ENCODE measurements at regions not wholly inside any gene's neighbourhood (a gene's known extent, or its start where the extent isn't known, plus 50 kb on each side); places are given as distances from the start of the nearest gene placed in this dataset.
A peak's percentile ranks its signal among the peaks of the same experiment; 100 is the strongest.
"Not testable (repeated sequence)": the region's sequence is repeated elsewhere in the genome, so short reads cannot be mapped to it uniquely, and the experiment has no call there.

- H3K9me3 Mint-ChIP-seq; H3K36me3 Mint-ChIP-seq (ENCODE audit: low read depth); H3K9ac ChIP-seq (ENCODE audit: extremely low read depth, low read length, poor library complexity, severe bottlenecking); H3K4me1 Mint-ChIP-seq; H3K4me3 ChIP-seq (ENCODE audit: low read length); H3K4me1 ChIP-seq (ENCODE audit: control insufficient read depth, insufficient read depth, low read length); H3K9me3 ChIP-seq (ENCODE audit: control insufficient read depth, low read length); H3K27me3 Mint-ChIP-seq (ENCODE audit: insufficient read depth); H3K27ac Mint-ChIP-seq; H3K27me3 ChIP-seq (ENCODE audit: control insufficient read depth, insufficient read depth, low read length, poor library complexity, severe bottlenecking); DNase-seq; H3K36me3 ChIP-seq (ENCODE audit: control insufficient read depth, insufficient read depth, low read length); H3K4me3 Mint-ChIP-seq; H3K27ac ChIP-seq (ENCODE audit: low read depth, low read length): not testable (repeated sequence)
- no CpG with 5 or more reads among the region's 2 CpGs for WGBS, 2 experiments (ENCODE audit: insufficient coverage in 1 of 2, insufficient read length in 1 of 2)
Observed at GRCh38 chr16:15229661-15230060, 135.6 kb upstream of the RRN3 start.

DNA sequence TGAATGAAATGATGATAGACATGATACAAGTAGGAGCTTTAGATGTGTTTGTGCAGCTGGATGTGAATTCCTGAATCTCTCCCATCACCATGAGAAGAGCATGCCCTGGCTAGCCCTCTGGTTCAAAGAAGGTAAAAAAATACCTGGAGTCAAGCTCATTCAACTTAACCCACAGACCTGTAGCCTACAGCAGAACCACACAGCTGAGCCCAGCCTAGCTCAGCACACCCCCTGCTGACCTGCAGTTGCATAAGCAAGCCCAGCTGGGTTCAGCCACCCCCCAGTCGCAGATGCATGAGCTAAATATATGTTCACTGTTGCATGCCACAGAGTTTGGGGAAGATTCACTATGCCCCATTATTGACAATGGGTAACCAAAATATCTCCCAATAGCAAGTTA, 130.6 kb upstream of the RRN3 start:
- H3K27me3 Mint-ChIP-seq (ENCODE audit: insufficient read depth); H3K9me3 Mint-ChIP-seq; H3K9ac ChIP-seq (ENCODE audit: extremely low read depth, low read length, poor library complexity, severe bottlenecking); H3K4me1 Mint-ChIP-seq; H3K27me3 ChIP-seq (ENCODE audit: control insufficient read depth, insufficient read depth, low read length, poor library complexity, severe bottlenecking); DNase-seq; H3K9me3 ChIP-seq (ENCODE audit: control insufficient read depth, low read length); H3K36me3 ChIP-seq (ENCODE audit: control insufficient read depth, insufficient read depth, low read length); H3K4me1 ChIP-seq (ENCODE audit: control insufficient read depth, insufficient read depth, low read length); H3K27ac ChIP-seq (ENCODE audit: low read depth, low read length); H3K36me3 Mint-ChIP-seq (ENCODE audit: low read depth); H3K4me3 Mint-ChIP-seq; H3K4me3 ChIP-seq (ENCODE audit: low read length); H3K27ac Mint-ChIP-seq: not testable (repeated sequence)
- WGBS, 2 experiments (ENCODE audit: insufficient coverage in 1 of 2, insufficient read length in 1 of 2), result no CpG with 5 or more reads among the region's 1 CpG

DNA sequence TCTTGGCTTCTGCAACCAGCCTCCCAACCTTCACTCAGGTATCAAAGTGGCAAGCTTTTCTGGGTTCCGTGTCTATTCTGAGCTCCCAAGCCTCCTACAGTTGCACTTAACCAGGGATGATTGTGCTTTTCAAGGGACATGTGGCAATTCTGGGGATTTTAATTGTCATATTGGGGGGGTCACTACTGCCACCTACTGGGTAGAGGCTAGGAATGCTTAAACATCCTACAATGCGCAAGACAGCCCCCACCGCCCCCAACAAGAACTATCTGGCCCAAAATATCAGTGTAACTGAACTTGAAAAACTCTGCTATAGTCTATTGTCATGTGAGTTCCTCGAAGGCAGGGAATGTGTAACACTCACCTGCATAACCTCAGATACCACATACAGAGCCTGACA, 129.3 kb upstream of the RRN3 start:
- H3K9me3 ChIP-seq (ENCODE audit: control insufficient read depth, low read length); H3K36me3 Mint-ChIP-seq (ENCODE audit: low read depth); H3K4me3 ChIP-seq (ENCODE audit: low read length); H3K9ac ChIP-seq (ENCODE audit: extremely low read depth, low read length, poor library complexity, severe bottlenecking); H3K4me1 ChIP-seq (ENCODE audit: control insufficient read depth, insufficient read depth, low read length); H3K27me3 Mint-ChIP-seq (ENCODE audit: insufficient read depth); H3K4me1 Mint-ChIP-seq; H3K27ac Mint-ChIP-seq; H3K27ac ChIP-seq (ENCODE audit: low read depth, low read length); H3K9me3 Mint-ChIP-seq; H3K4me3 Mint-ChIP-seq; H3K27me3 ChIP-seq (ENCODE audit: control insufficient read depth, insufficient read depth, low read length, poor library complexity, severe bottlenecking); H3K36me3 ChIP-seq (ENCODE audit: control insufficient read depth, insufficient read depth, low read length); DNase-seq: not testable (repeated sequence)
- no CpG with 5 or more reads among the region's 4 CpGs for WGBS, 2 experiments (ENCODE audit: insufficient coverage in 1 of 2, insufficient read length in 1 of 2)

DNA sequence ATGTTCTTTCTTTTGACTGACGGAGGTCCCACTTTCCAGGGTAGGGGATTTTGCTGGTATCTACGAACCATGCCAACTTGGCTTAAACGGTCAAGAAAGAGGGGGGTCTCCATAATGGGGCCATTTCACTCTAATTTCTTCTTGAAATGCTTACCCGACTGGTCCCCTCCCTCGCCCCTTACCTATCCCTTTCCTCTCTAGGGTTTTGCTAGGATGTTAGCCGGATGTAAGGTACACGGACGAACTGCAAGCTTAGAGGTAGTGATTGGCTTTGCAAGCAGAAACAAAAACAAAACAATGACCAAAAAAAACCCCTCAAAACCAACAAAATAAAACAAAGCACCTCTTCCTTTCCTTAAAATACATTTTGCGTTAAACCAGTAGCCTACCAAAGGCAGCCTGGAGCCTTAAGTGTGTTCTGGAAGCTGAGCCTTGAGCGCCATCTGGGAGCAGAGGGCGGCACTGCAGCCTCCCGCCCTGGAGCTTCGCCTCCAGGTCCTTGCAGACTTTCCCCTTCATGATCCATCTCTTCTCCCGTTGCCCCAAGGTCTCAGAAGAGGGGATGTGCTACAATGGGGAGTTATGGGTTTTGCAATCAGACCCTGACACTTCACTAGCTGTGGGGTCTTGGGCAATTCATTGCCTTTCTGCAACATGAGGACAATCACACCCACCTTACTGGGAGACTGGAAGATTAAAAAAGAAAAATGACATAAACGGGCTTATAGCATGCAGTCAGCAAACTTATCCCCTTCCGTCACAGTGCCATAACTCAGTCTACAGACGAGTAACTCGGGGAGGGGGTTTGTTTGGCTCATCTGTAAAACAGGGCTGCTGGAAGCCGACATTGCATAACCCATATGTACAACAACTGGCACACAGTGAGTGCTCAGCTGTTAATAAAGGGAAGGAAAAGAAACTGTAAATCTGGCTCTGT, 125.9 kb upstream of the RRN3 start:
- not testable (repeated sequence) for H3K9me3 ChIP-seq (ENCODE audit: control insufficient read depth, low read length); H3K4me3 ChIP-seq (ENCODE audit: low read length); H3K36me3 Mint-ChIP-seq (ENCODE audit: low read depth); H3K36me3 ChIP-seq (ENCODE audit: control insufficient read depth, insufficient read depth, low read length); H3K9me3 Mint-ChIP-seq; H3K9ac ChIP-seq (ENCODE audit: extremely low read depth, low read length, poor library complexity, severe bottlenecking); H3K4me3 Mint-ChIP-seq; H3K27ac Mint-ChIP-seq; H3K4me1 ChIP-seq (ENCODE audit: control insufficient read depth, insufficient read depth, low read length); H3K27me3 ChIP-seq (ENCODE audit: control insufficient read depth, insufficient read depth, low read length, poor library complexity, severe bottlenecking); H3K4me1 Mint-ChIP-seq; H3K27ac ChIP-seq (ENCODE audit: low read depth, low read length); H3K27me3 Mint-ChIP-seq (ENCODE audit: insufficient read depth)
- DNase-seq, result peak; percentile 63
- peak; percentile 81 for TF ChIP-seq CTCF (conservative IDR thresholded peaks at IDR 0.05)
- WGBS, 2 experiments (ENCODE audit: insufficient coverage in 1 of 2, insufficient read length in 1 of 2), result 43% methylated on average over 3 of the region's 19 CpGs; no CpG with 5 or more reads in 1 of the 2 experiments

- not testable (repeated sequence) for H3K9me3 ChIP-seq (ENCODE audit: control insufficient read depth, low read length); DNase-seq; H3K9me3 Mint-ChIP-seq; H3K4me1 Mint-ChIP-seq; H3K27ac ChIP-seq (ENCODE audit: low read depth, low read length); H3K27me3 Mint-ChIP-seq (ENCODE audit: insufficient read depth); H3K36me3 Mint-ChIP-seq (ENCODE audit: low read depth); H3K27me3 ChIP-seq (ENCODE audit: control insufficient read depth, insufficient read depth, low read length, poor library complexity, severe bottlenecking); H3K4me3 Mint-ChIP-seq; H3K27ac Mint-ChIP-seq; H3K4me3 ChIP-seq (ENCODE audit: low read length); H3K9ac ChIP-seq (ENCODE audit: extremely low read depth, low read length, poor library complexity, severe bottlenecking); H3K4me1 ChIP-seq (ENCODE audit: control insufficient read depth, insufficient read depth, low read length); H3K36me3 ChIP-seq (ENCODE audit: control insufficient read depth, insufficient read depth, low read length)
- no CpG with 5 or more reads among the region's 9 CpGs for WGBS, 2 experiments (ENCODE audit: insufficient coverage in 1 of 2, insufficient read length in 1 of 2)
Observed at GRCh38 chr16:15218856-15219500, 124.9 kb upstream of the RRN3 start.

GRCh38 chr16:15207202-15207981, 113.3 kb upstream of the RRN3 start:
- H3K9ac ChIP-seq (ENCODE audit: extremely low read depth, low read length, poor library complexity, severe bottlenecking); H3K4me3 Mint-ChIP-seq; H3K27me3 Mint-ChIP-seq (ENCODE audit: insufficient read depth); H3K36me3 Mint-ChIP-seq (ENCODE audit: low read depth); H3K27ac Mint-ChIP-seq; H3K9me3 ChIP-seq (ENCODE audit: control insufficient read depth, low read length); H3K4me1 Mint-ChIP-seq; H3K27me3 ChIP-seq (ENCODE audit: control insufficient read depth, insufficient read depth, low read length, poor library complexity, severe bottlenecking); H3K4me3 ChIP-seq (ENCODE audit: low read length); H3K4me1 ChIP-seq (ENCODE audit: control insufficient read depth, insufficient read depth, low read length); H3K36me3 ChIP-seq (ENCODE audit: control insufficient read depth, insufficient read depth, low read length); H3K27ac ChIP-seq (ENCODE audit: low read depth, low read length); H3K9me3 Mint-ChIP-seq; DNase-seq: not testable (repeated sequence)
- WGBS, 2 experiments (ENCODE audit: insufficient coverage in 1 of 2, insufficient read length in 1 of 2), result 92% methylated on average over 4 of the region's 10 CpGs; no CpG with 5 or more reads in 1 of the 2 experiments
